ENCODE measurements at regions not wholly inside any gene's neighbourhood (a gene's known extent, or its start where the extent isn't known, plus 50 kb on each side); places are given as distances from the start of the nearest gene placed in this dataset.
"Not testable (repeated sequence)": the region's sequence is repeated elsewhere in the genome, so short reads cannot be mapped to it uniquely, and the experiment has no call there.

GRCh38 chr5:14054111-14054854, 88.9 kb upstream of the TRIO start:
- DNase-seq, result no peak

DNA sequence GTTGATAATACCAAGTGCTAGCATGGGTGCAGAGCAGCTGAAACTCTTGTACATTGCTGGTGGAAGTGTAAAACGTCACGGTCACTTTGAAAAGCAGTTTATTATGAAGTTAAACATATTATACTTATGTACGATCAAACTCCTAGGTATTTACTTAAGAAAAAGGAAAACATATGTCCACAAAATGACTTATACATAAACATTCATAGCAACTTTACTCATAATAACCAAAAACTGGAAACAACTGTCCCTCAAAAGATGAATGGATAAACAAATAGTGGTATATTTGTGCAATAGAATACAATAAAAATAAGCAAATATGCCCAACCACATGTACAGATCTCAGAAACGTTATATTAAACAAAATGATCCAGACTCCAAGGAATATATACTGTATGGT, 92.3 kb upstream of the TRIO start:
- DNase-seq, result no peak

DNA sequence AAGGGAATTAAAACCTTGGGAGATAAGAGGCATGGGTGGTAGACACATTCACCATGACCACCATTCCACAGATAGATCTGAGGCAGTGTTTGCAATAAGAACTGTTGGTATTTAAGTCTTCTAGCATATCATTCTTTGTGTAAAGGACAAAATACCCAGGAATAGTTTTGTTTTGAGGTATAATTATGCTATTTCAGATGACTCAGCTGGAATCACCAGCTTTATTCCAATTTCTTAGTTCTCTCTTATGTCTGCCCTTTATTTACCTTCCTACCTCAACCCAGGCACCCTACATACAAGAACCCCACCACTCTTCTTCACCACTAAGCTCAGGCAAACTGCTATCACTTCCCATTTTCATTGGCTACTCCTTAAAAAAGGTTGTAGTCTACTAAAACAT, 94.7 kb upstream of the TRIO start:
- no peak for DNase-seq

DNA sequence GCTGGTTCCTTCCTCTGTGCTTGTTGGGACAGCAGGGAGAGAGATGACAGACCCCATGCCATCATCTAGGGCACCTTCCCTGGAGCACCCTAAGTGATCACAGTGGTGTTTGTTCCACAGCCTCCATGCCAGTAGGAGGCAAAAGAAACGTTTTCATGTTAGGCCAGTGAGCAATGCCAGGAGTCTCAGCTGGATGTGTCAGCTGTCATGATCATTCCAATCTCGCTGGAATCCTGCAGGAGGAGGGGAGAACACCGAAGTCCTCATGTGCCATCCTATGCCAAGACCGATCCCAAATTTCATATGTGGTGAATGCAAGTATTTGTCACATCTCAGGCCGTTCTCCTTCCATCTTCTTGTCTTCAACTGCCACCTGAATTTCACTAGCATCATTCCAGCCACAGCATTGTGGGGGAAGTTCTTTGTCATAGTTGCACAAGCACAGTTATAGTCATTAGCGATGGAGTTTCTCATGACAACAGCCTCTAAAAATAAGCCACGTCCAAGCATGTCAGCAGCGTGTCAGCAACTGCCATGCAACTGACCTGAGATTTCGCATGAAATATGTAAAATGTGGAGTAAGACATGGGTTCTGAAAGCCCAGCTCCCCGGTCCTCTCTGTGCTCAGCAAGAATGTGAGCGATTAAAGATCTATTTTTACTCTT, 97.2 kb upstream of the DNAH5 start:
- DNase-seq, result no peak

DNA sequence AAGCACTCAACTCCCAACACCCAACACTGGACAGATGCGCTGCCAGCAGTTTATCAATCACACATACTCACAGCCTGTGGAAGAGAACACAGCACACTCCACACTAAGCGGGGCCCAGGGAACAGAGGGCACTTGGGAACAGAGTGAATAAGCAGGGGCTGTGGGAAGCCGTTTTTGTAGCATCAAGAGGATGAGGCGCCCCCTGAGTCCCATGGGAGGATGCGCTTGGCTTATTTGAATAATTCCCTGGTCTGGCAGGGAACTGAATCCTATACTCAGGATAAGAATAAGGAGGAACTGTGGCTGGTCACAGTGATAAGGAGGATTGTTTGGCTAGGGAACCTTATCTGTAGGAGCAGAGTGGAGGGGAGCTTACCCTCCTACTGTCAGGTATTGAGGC, 96.1 kb upstream of the DNAH5 start:
- no peak for DNase-seq

GRCh38 chr5:14039576-14039975, 95.1 kb upstream of the DNAH5 start:
- DNase-seq, result no peak

DNA sequence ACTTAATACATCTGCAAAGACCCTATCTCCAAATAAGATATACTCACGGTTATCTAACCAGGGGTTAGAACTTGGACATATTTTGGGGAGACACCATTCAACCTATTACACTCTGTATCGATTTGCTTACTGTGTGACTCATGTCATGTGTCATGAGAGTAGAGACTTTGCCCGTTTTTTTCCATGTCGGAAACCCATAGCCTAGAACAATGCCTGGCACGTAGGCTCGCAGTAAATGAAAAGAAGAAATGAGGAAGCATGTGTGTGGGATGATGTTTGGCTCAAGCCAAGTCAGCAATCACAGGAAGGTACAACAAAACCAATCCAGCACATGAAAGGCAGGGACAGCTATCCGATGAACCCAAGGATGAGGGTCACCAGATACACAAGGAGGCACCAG, 94.6 kb upstream of the DNAH5 start:
- DNase-seq, result no peak

DNA sequence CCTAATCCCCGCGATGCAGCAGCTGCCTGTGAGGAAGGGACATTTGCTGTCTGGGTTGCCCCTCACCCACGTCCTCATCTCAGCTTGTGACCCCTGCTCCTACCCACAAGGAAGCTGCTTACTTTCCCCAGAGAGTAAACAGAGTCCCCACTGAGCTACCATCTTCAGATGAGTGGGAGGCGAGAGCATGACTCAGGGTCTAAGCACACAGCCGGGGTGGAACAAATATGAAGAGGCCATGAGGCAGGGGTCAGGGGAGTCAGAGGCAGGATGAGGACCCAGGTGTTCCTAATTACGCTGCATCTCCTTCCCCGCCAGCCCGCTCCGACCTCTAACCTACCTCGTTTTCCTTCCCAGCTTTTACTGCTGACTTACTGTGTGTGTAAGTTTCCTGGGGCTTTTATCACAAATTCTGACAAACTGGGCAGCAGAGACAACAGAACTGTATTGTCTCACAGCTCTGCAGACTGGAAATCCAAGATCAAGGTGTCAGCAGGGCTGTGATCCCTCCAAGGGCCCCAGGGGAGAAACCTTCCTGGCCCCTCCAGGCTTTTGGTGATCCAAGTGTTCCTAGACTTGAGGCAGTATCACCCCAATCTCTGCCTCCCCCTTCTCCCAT, 94.0 kb upstream of the DNAH5 start:
- DNase-seq, result no peak

- no peak for DNase-seq
These were observed 92.5 kb upstream of the DNAH5 start for GRCh38 chr5:14036947-14037346.

DNA sequence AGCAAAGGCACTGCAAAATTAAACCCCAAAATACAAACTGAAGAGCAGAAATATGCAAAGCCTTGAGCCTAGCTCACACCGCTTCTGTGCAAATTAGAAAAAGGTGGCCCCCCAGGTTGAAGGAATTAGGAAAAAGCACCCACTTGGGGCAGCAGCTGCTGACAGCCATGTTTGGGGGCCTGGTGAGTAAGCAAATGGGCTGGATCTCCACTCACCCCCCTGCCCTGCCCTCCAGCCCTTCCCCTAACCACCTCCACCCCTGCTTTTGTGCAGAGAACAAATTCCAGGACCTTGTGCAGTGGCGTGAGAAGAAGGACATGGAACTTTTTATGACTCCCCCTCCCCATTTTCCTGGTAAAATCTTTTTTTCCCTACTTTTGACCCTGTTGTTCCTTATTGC, 92.0 kb upstream of the DNAH5 start:
- DNase-seq, result no peak

DNA sequence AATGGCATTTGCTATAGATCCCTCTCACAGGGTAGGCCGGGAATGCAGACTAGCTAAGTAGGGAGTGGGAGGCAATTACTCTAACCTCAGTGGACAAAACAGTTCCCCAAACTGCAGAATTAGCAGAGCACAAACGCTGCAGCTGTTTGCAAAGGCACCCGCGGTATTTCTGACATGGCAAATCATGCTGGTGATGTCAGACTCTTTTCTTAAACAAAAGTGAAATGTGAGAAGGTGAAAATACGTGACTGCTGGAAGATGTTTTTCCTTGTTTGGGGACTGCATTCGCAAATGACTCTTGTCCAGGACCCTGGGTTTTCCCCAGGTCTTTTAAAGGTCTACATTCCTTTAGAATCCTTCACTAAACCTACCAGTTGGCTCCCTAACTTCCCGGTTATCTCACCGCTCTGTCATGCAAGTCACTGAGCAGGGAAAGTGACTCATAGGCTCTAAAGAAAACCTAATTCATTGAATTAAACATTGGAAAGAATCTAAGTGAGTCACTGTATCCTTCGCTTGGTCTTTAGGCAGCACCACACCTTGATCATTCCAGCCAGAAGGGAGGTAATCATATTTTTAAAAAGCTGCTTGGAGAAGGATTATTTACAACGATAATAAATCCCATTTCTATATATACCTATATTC, 91.5 kb upstream of the DNAH5 start:
- no peak for DNase-seq

- DNase-seq, result no peak
These were observed 90.5 kb upstream of the DNAH5 start for GRCh38 chr5:14034963-14035362.

- no peak for DNase-seq
These were observed 88.4 kb upstream of the DNAH5 start for GRCh38 chr5:14032918-14033317.

- DNase-seq, result no peak
These were observed 84.6 kb upstream of the DNAH5 start for GRCh38 chr5:14028938-14029584.

DNA sequence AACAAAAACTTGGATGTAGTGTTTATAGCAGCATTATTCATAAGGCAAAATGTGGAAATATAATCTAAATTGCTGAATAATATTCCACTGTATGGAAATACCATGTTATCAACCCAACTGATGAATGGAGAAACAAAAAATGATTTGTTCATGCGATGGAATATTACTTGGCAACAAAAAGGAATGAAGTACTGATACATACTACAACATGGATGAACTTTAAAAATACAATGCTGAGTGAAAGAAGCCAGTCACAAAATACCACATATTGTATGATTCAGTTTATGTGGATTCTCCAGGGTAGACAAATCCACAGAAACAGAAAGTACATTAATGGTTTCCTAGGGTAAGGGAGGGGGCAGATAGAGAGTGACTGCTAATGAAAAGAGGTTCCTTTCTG, 83.7 kb upstream of the DNAH5 start:
- no peak for DNase-seq

DNA sequence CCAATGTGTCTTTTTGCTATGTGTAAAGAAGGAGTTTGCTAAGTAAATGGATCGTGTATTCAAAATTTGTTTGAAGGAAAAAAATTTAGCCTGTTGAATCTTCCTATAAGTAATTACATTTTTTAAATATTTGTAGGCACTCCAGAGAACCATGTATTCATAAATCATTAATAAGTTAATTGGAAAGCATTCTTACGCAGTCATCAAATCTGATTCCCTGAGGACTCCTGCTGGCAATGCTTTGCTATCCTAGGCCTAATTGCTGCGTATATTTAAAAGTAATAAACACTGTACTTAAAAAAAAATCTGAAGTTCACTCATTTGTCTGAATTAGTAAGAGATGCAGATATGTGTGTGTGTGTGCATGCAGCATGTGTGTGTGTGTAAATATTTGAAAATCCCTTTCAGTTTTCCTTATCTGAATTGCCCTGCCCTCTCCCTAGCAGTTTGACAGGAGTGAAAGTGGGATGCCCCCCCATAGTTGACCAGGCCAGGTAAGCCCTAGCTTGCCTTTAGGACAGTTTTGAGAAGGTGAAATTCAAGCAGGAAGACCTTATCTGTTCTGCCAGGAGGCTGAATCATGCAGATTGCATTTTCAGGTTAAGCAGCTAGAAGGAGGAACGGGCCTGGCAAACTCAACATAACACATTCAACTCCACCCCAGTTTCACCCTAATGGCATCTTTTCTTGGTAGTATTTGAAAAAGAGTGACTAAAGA, 81.2 kb upstream of the DNAH5 start:
- DNase-seq, result no peak

DNA sequence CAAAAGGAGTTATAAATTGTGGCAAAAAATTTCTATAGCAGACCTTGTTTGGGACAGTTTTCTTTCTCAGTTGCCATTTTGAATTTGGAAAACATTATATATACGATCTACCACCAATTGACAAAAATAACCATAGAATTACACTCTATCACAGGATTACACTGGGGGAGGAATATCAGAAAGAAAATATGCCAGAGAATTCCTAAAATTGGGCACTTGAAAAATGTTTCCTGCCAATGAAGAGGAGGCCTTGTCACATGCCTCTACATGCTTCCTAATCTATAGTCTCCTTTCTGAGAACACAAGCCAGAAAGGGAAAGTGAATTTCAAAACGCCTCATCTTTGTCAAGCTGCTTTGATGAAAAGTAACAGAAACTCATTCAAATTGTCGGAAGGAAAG, 78.5 kb upstream of the DNAH5 start:
- DNase-seq, result no peak

- not testable (repeated sequence) for DNase-seq
These were observed 76.5 kb upstream of the DNAH5 start for GRCh38 chr5:14020944-14021343.

DNA sequence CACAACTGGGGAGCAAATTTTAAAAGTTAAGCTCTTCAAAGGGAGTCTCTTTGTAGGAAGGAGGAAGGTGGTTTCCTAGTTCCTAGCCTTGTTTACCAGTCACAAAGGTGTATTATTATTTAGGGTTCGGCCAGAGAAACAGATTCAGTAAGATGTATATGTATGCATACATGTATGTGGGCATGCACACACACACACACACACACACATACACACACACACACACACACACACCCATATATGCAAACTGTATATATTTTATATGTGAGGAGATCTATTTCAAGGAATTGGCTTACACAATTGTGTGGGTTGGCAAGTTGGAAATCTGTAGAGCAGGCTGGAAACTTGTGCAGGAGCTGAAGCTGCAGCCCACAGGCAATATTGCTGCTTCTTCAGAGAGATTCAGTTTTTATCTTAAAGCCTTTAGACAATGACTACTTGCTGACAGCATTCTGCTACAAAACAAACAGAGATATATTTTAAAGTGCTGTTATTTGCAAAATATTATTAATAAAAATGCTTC, 75.3 kb upstream of the DNAH5 start:
- DNase-seq, result no peak

DNA sequence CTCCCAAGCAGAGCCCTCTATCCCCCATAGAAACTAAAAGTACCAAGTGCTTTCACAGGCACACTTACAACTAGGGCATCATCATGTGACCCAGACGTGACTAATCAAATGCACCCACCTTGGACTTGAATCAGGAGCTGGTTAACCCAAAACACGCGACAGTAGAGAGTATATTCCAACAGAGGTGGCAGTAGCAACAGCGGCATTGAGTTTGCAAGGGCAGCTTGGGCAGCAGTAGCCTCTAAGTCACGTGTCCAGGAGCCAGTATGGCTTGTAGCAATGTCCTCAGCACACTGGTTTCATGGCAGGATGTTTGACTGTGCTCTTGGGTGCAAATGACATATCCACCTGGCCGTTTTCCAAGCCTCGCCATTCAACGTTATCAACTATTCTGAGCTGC, 73.4 kb upstream of the DNAH5 start:
- no peak for DNase-seq

DNA sequence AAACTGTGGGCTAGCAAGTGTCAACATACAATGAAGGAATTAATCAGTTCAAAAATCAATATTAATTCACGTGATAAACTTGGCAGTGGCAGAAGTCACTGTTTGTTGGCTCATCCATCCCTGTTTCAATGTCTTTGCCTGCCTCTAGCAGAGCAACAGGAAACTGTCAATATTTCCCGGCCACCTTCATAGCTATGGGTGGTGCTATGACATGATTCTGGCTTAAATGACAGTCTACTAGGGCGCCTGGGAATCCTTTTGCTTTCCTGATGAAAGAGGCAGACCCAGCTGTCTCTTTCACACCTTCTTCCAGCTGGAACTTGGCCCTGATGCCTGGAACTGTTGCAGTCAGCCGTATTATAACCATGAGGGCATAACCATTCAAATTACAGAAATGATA, 72.1 kb upstream of the DNAH5 start:
- no peak for DNase-seq
